NCI-H446 (cell line): ENCODE measurements at regions not wholly inside any gene's neighbourhood (a gene's known extent, or its start where the extent isn't known, plus 50 kb on each side); places are given as distances from the start of the nearest gene placed in this dataset.
A peak's percentile ranks its signal among the peaks of the same experiment; 100 is the strongest.
"Not testable (repeated sequence)": the region's sequence is repeated elsewhere in the genome, so short reads cannot be mapped to it uniquely, and the experiment has no call there.

ENCODE experiments used
- DNase-seq, 2 experiments: peaks; one replicate each; lab custom pipeline; 2025; lab: John Stamatoyannopoulos, UW

- DNase-seq = no peak
Observed at GRCh38 chr3:11898611-11899325, 52.1 kb upstream of the TAMM41 start.

- DNase-seq = not testable (repeated sequence)
Observed at GRCh38 chr3:11899389-11899788, 52.7 kb upstream of the TAMM41 start.

GRCh38 chr3:11899826-11900225, 53.1 kb upstream of the TAMM41 start:
- no peak for DNase-seq

DNA sequence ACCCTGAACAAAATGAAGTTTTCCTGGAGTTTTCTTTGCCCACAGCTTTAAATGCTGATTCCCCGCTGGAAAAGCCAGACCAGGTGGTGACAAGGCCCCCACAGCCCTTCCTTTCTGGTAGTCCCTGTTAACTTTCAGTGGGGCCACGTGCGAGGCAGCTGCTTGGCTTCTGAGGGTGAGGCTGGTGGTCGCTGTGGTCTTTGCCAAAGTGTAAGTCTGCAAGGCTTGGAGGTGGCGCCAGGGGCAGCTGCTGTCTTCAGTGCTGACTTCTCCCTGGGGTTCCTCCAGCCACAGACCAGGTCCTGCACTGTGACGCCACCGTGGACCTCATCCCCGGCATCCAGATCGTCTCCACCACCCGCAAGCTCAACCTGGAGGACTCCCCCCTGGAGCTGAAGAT, 54.1 kb upstream of the TAMM41 start:
- no peak for DNase-seq

DNA sequence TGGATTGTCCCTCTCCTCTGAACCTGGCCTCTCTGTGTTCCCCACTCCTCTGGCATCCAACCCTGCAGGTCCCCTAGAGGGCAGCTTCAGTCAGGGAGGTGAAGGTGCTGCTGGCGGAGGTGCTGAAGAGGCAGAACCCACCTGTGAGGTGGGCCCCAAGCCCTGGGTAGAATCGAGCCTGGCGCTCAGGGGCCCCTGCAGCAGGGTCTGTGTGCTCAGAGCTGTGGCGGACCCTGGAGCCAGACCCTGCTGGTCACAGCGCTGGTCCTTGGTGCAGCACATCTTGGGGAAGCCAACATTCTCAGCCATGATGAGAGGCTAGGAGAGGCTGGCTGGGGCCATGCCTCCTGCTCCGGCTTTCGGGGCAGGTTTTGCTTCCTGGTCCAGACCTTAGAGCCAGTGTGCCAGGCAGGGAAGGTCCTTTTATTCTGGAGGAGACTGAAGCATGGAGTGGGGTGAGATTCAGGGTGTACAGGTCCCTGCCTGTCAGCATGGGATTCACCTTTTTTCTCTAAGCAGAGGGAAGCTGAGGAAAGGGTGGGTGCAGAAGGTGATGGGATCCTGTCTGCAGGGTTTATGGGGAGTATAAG, 54.7 kb upstream of the TAMM41 start:
- DNase-seq = no peak

- DNase-seq = no peak
Observed at GRCh38 chr3:11903047-11903446, 56.4 kb upstream of the TAMM41 start.

- DNase-seq = no peak
Observed at GRCh38 chr3:11903447-11903846, 56.8 kb upstream of the TAMM41 start.

- no peak for DNase-seq
Observed at GRCh38 chr3:11904157-11904556, 57.5 kb upstream of the TAMM41 start.

DNA sequence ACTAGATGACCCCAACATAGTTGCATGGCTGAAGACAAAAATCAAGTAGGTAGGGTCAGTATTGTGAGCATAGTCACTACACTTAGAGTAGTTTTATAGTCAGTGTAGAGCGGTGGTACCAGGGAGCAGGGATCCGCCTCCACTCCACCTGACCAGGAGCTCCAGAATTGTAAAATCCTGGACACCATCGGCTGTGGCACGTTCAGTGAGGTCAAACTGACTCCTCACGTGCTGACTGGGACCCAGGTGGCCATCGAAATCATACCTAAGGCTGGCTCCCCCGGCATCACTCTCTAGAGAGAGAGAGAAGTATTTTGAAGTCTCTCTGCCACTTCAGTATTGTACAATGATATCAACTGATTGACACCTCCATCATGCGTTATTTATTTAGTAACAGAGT, 59.7 kb upstream of the TAMM41 start:
- DNase-seq = no peak

DNA sequence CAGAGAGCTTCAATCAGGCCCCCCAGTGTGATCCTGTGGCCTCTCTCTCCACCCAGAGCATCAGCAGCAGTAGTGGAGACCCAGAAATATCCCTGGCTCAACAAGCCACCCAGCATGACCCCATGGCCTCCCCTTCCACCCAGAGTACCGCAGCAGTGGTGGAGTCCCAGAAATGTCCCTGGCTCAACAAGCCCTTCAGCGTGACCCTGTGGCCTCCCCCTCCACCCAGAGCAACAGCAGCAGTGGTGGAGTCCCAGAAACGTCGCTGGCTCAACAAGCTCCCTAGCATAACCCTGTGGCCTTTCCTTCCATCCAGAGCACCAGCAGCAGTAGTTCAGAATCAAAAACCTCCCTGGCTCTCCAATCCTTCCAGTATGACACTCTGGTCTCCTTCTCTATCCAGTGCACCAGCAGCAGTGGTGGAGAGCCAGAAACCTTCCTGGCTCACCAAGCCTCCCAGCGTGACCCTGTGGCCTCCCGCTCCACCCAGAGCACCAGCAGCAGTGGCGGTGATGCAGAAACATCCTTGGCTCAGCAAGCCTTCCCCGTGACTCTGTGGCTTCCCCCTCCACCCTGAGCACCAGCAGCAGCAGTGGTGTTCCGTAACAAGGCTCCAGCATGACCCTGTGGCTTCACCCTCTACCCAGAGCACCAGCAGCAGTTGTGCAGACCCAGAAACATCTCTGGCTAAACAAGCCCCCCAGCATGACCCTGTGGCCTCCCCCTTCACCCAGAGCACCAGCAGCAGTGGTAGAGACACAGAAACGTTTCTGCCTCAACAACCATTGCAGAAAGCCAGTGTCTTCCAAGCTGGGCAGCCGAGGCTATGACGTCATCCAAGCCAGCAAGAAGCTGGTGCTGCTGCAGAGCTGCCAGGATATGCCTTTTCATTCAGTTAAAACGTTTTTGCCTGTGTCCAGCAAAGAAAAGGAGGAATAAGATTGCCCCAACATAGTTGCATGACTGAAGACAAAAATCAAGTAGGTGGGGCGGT, 61.3 kb upstream of the TAMM41 start:
- DNase-seq = peak in 1 of 2 experiments; percentile 8

- DNase-seq = no peak
Observed at GRCh38 chr3:11908981-11909698, 62.5 kb upstream of the TAMM41 start.

- DNase-seq = no peak
Observed at GRCh38 chr3:11909726-11910125, 63.0 kb upstream of the TAMM41 start.

- DNase-seq = not testable (repeated sequence)
Observed at GRCh38 chr3:11910216-11910930, 63.7 kb upstream of the TAMM41 start.

DNA sequence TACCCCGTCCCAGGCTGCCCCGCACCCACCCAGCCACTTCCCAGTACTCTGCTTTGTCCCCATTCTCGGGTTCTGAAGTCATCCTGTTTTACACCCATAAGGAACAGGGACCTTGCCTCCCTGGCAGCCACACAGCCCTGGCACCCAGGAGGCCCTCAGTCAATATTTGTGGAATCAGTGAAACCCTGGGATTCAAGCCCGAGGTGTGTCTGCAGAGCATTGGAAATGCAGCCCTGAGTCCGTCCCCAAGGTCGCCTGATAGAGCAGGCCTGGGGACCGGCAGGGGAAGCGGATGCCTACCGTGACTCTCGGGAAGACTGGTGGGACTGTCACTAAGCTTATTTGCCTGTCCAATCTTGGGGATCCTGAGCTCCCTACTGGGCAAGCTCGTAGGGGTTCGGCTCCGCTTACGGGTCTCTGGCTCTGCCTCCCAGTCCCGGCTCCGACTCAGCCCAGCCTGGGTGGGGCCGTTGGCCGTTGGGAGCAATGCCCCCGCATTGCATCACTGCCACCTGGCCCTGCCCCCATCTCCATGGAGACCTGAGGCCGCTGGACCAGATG, 64.4 kb upstream of the TAMM41 start:
- DNase-seq = no peak

GRCh38 chr3:11911887-11912286, 65.2 kb upstream of the TAMM41 start:
- not testable (repeated sequence) for DNase-seq

GRCh38 chr3:11913316-11913715, 66.6 kb upstream of the TAMM41 start:
- DNase-seq = no peak

DNA sequence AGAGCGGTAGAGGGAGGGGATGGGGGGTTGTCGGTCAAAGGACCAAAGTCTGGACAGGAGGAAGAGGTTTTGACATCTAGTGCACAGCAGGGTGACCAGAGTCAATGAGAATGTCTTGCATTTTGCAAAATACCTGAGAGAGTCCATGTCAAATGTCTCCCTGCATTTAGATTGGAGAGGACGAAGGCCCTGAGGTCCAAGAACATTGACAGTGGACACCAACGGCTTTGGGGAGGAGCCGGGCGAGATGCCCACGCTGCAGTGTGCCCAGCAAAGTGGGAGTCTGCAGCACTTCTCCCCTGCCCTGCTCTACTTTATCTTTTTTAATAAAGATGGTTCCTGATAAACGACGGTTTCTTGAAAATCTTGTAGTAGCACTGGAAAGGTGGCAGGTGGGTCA, 67.4 kb upstream of the TAMM41 start:
- no peak for DNase-seq

DNA sequence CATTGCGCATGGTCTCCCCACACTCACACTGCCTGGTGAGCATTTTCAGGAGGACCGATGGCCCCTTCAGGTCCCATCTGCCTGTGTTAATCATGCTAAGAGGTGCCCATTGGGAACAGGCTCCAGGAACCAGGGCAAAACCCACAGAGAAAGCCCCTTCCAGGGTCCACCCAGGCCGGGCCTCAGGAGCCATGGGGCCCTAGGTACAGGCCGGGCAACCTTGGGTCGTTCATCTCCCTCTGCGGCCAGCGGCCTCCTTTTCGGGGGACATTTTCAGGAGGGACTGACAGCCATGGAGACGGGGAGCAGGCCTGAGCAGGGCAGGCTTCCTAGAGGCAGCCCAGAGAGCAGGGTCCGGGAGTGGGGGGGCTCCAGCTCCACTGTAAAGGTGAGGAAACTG, 68.0 kb upstream of the TAMM41 start:
- no peak for DNase-seq

GRCh38 chr3:11915621-11916424, 69.1 kb upstream of the TAMM41 start:
- no peak for DNase-seq

DNA sequence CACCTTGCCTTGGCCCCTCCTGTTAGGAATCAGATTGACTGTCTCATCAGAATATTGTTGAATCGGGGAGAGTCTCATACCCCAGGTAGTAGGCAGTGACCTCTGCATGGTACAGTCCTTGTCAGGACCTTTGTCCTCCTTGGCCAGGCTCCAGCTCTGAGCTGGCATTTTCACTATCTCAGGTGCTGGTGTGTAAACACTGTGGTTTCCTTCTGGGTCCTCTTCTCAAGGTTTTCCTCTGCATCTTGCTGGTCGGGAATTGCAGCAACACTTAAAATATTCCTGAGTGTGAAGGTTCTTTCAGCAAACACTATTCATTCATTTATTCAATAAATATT, 69.7 kb upstream of the TAMM41 start:
- not testable (repeated sequence) for DNase-seq
